ENCODE measurements at regions not wholly inside any gene's neighbourhood (a gene's known extent, or its start where the extent isn't known, plus 50 kb on each side); places are given as distances from the start of the nearest gene placed in this dataset.

- TF ChIP-seq CTCF (IDR thresholded peaks at IDR 0.05) (no peak), POLR2A (IDR thresholded peaks at IDR 0.05) (no peak), POLR2AphosphoS5 (IDR thresholded peaks at IDR 0.05) (no peak)
Measured at GRCh38 chr5:18602402-18602801, 968.1 kb downstream of the TAF11L14 start.
